Heart left ventricle (tissue), 13 donors: ENCODE measurements at regions not wholly inside any gene's neighbourhood (a gene's known extent, or its start where the extent isn't known, plus 50 kb on each side); places are given as distances from the start of the nearest gene placed in this dataset.

Source experiments
- CTCF ChIP-seq, 12 donors: fragments of 200-600 bp; sonication (generic) in 4 of 12; IDR thresholded peaks; one replicate each; pipeline versions ENCODE4 v1.5.0 to v1.8.0; 2018 to 2022; ENCODE audit warnings: antibody characterized with exemption in 12 of 12, mild to moderate bottlenecking in 5 of 12
- POLR2A ChIP-seq, 2 donors: fragments of 450-650 bp; IDR thresholded peaks; one replicate each; pipeline ENCODE4 v1.6.1; 2017; ENCODE audit warnings: antibody characterized with exemption in 2 of 2, mild to moderate bottlenecking in 2 of 2, moderate library complexity in 2 of 2
- donor health status: ischemic (EF 13 %, LVEDD 7.1; RV severe dilation, severe dysfunction).
- donor health status: DM: no; HTN: yes; CAD: no.
- donor health status: DM: no; HTN: no; CAD: no.
- donor health status: ischemic (EF 25% LVEDD 6.9; RV normal size, moderate dysfunction).
- donor health status: ischemic (EF 25% LVEDD 5.7; RV mildly dilated, moderate dysfunction).
- donor health status: ischemic (EF 35%, LVEDD 5.7; RV mildly dilated, moderate dysfunction).
- donor health status: nonischemic (EF 11% LVEDD 7.7; RV severe dilation, severe dysfunction).
- donor health status: DM: yes; HTN: yes; CAD: no.
- donor health status: PGD.
- donor health status: ischemic (EF 29% LVEDD 5.4; RV normal size, mild dysfunction).
- donor health status: nonischemic (EF 23%, LVEDD 6.1; RV moderate dilation, normal function).

GRCh38 chr1:110726755-110727154 is 52.0 kb upstream of the KCNA3 start:
- TF ChIP-seq POLR2A (IDR thresholded peaks at IDR 0.05) (no peak), CTCF (IDR thresholded peaks at IDR 0.05) (no peak)
